Omental fat pad (tissue), 3 donors: ENCODE measurements at regions not wholly inside any gene's neighbourhood (a gene's known extent, or its start where the extent isn't known, plus 50 kb on each side); places are given as distances from the start of the nearest gene placed in this dataset.

Source experiments
- ATAC-seq: fragments of 150-250 bp; one replicate; pipeline ENCODE4 v1.9.1; 2016; ENCODE audit warnings: mild to moderate bottlenecking, moderate library complexity; ENCODE audit not compliant: low FRiP score
- DNase-seq: peaks from one replicate; pipeline ENCODE4 v3.0.0-alpha.2; 2019; ENCODE audit warnings: low spot score
- CTCF ChIP-seq, 3 donors: fragments of 450-650 bp; IDR thresholded peaks; one replicate each; pipeline ENCODE4 v1.5.1; 2016 to 2017; ENCODE audit warnings: antibody characterized with exemption in 3 of 3, mild to moderate bottlenecking in 3 of 3, moderate library complexity in 2 of 3

GRCh38 chr15:72933976-72934375 is 118.3 kb upstream of the NEO1 start:
- ATAC-seq (no peak), DNase-seq (no peak)
- TF ChIP-seq CTCF (IDR thresholded peaks at IDR 0.05): no peak

- TF ChIP-seq CTCF (IDR thresholded peaks at IDR 0.05): no peak
- ATAC-seq: no peak
- no peak for DNase-seq
Measured at GRCh38 chr15:72932472-72932871, 119.8 kb upstream of the NEO1 start.

GRCh38 chr15:72927451-72927850 is 124.8 kb upstream of the NEO1 start:
- DNase-seq: no peak
- ATAC-seq: no peak
- TF ChIP-seq CTCF (IDR thresholded peaks at IDR 0.05): no peak

GRCh38 chr15:72925661-72926060 is 126.6 kb upstream of the NEO1 start:
- DNase-seq (no peak), ATAC-seq (no peak)
- no peak for TF ChIP-seq CTCF (IDR thresholded peaks at IDR 0.05)

- ATAC-seq (no peak), DNase-seq (no peak)
- no peak for TF ChIP-seq CTCF (IDR thresholded peaks at IDR 0.05)
Measured at GRCh38 chr15:72923289-72923688, 129.0 kb upstream of the NEO1 start.

GRCh38 chr15:72920551-72920950 is 131.7 kb upstream of the NEO1 start:
- DNase-seq (no peak), ATAC-seq (no peak)
- no peak for TF ChIP-seq CTCF (IDR thresholded peaks at IDR 0.05)

GRCh38 chr15:72919936-72920465 is 132.3 kb upstream of the NEO1 start:
- no peak for ATAC-seq
- no peak for TF ChIP-seq CTCF (IDR thresholded peaks at IDR 0.05)
- DNase-seq: no peak
